Endothelial cell of umbilical vein (primary cell): ENCODE measurements at regions not wholly inside any gene's neighbourhood (a gene's known extent, or its start where the extent isn't known, plus 50 kb on each side); places are given as distances from the start of the nearest gene placed in this dataset.

Source experiments
- BruUV-seq: library from RNA; stranded (reverse); fragments of 400-500 nt; replicated peaks from 2 replicates; lab custom pipeline; 2021; lab: Mats Ljungman, UMichigan
- CTCF ChIA-PET: fragments of 300-600, 350-600 bp; sonication (Branson Sonifier 250); formaldehyde crosslinking; loops from one replicate; lab custom pipeline; 2021; ENCODE audit warnings: antibody characterized with exemption, inconsistent platforms; lab: Charles Lee
- POLR2A ChIA-PET: fragments of 300-600, 350-600 bp; sonication (Branson Sonifier 250); formaldehyde crosslinking; loops from one replicate; lab custom pipeline; 2021; ENCODE audit warnings: antibody characterized with exemption, inconsistent platforms; lab: Charles Lee
- DNase-seq: peaks from one replicate; pipeline ENCODE4 v3.0.0-alpha.2; 2011; ENCODE audit warnings: low read depth, low spot score
- FAIRE-seq: peaks from 2 replicates; lab custom pipeline; 2011; peaks lifted over from hg19 to GRCh38; lab: Jason Lieb, UNC
- H2AFZ ChIP-seq: 2 replicates; pipeline ENCODE4 v1.6.0; 2012; ENCODE audit warnings: low read depth, low read length, control low read depth, inconsistent platforms
- H3K27ac ChIP-seq: 2 replicates; pipeline ENCODE4 v1.5.1; 2011; ENCODE audit warnings: low read depth, mild to moderate bottlenecking, control low read depth, low read length, moderate library complexity; ENCODE audit not compliant: insufficient read depth
- H3K27me3 ChIP-seq, 2 experiments: 2 replicates each; pipeline versions ENCODE4 v1.6.0 to v1.6.1; 2011; ENCODE audit warnings: low read length in 2 of 2, mixed read lengths in 1 of 2; ENCODE audit not compliant: control insufficient read depth in 2 of 2, insufficient read depth in 2 of 2
- H3K36me3 ChIP-seq, 2 experiments: 2 replicates in 1 of 2; 3 replicates in 1 of 2; pipeline ENCODE4 v1.5.1; 2011; ENCODE audit warnings: low read length in 2 of 2, mild to moderate bottlenecking in 1 of 2, moderate library complexity in 1 of 2; ENCODE audit not compliant: control insufficient read depth in 2 of 2, insufficient read depth in 2 of 2; ENCODE audit errors: extremely low read depth in 1 of 2
- H3K4me1 ChIP-seq: 3 replicates; pipeline ENCODE4 v1.5.1; 2011; ENCODE audit warnings: mild to moderate bottlenecking, low read length; ENCODE audit not compliant: control insufficient read depth, insufficient read depth; ENCODE audit errors: extremely low read depth
- H3K4me2 ChIP-seq: 2 replicates; pipeline ENCODE4 v1.6.1; 2011; ENCODE audit warnings: low read length, control low read depth, mixed read lengths; ENCODE audit not compliant: insufficient read depth
- H3K4me3 ChIP-seq, 3 experiments: fragments of 200-600 bp in 1 of 3; sonication (generic), shearing (Covaris generic) in 1 of 3; replicated peaks in 1 of 3; 2 replicates each; pipeline ENCODE4 v1.5.1; 2011 to 2016; ENCODE audit warnings: control low read depth in 3 of 3, low read length in 3 of 3, mild to moderate bottlenecking in 2 of 3, inconsistent platforms in 1 of 3, low read depth in 1 of 3, moderate library complexity in 1 of 3; ENCODE audit not compliant: insufficient read depth in 1 of 3
- H3K79me2 ChIP-seq: 2 replicates; pipeline ENCODE4 v1.6.0; 2012; ENCODE audit warnings: low read length, inconsistent platforms; ENCODE audit not compliant: control insufficient read depth, insufficient read depth
- H3K9ac ChIP-seq: replicated peaks from 2 replicates; pipeline ENCODE3; 2011; ENCODE audit warnings: low read length, control low read depth; ENCODE audit not compliant: insufficient read depth; ENCODE audit errors: extremely low read depth
- H3K9me1 ChIP-seq: replicated peaks from 3 replicates; pipeline ENCODE4 v1.6.0; 2011; ENCODE audit warnings: mild to moderate bottlenecking, low read length; ENCODE audit not compliant: control insufficient read depth, insufficient read depth; ENCODE audit errors: extremely low read depth
- H3K9me3 ChIP-seq: replicated peaks from 2 replicates; pipeline ENCODE4 v1.5.1; 2012; ENCODE audit warnings: low read length, inconsistent platforms; ENCODE audit not compliant: control insufficient read depth, insufficient read depth
- H4K20me1 ChIP-seq: replicated peaks from 2 replicates; pipeline ENCODE3; 2011; ENCODE audit warnings: mild to moderate bottlenecking, low read length; ENCODE audit not compliant: control insufficient read depth, insufficient read depth; ENCODE audit errors: extremely low read depth
- EZH2 ChIP-seq: IDR thresholded peaks from 2 replicates; pipeline ENCODE4 v1.6.1; 2012; ENCODE audit warnings: borderline replicate concordance, low read depth, mild to moderate bottlenecking, moderate library complexity, low read length, inconsistent platforms; ENCODE audit not compliant: severe bottlenecking
- FOS ChIP-seq: IDR thresholded peaks from 2 replicates; pipeline ENCODE4 v1.6.1; 2011; ENCODE audit warnings: mild to moderate bottlenecking, low read length, moderate library complexity, borderline replicate concordance; ENCODE audit not compliant: insufficient read depth
- GATA2 ChIP-seq: IDR thresholded peaks from 2 replicates; pipeline ENCODE4 v1.7.0; 2011; ENCODE audit warnings: low read depth, mild to moderate bottlenecking, moderate library complexity, mixed read lengths, low read length; ENCODE audit not compliant: insufficient read length, insufficient read depth
- JUN ChIP-seq: IDR thresholded peaks from 2 replicates; pipeline ENCODE4 v1.6.1; 2011; ENCODE audit warnings: borderline replicate concordance, low read depth; ENCODE audit not compliant: insufficient read length, insufficient read depth
- MYC ChIP-seq: IDR thresholded peaks from one replicate; pipeline ENCODE4 v1.6.1; 2011; ENCODE audit warnings: mild to moderate bottlenecking, low read depth, low read length
- POLR2A ChIP-seq: IDR thresholded peaks from 2 replicates; pipeline ENCODE4 v1.6.1; 2012; ENCODE audit warnings: low read depth, mild to moderate bottlenecking, control low read depth, low read length
- POLR2AphosphoS5 ChIP-seq: IDR thresholded peaks from 2 replicates; pipeline ENCODE4 v1.6.1; 2012; ENCODE audit warnings: low read depth, mild to moderate bottlenecking, control low read depth, low read length, moderate library complexity; ENCODE audit not compliant: insufficient read depth
- dilution Hi-C: fragments of 300-500 bp; cut with MboI; formaldehyde crosslinking; loops from one replicate; pipeline ENCODE4 v1.15.0; 2019; ENCODE audit warnings: low sequenced_read_pairs; ENCODE audit not compliant: extremely low pct_ligation_motif_present
- intact Hi-C: fragments of 100-400 bp; cut with micrococcal nuclease; formaldehyde crosslinking; loops from one replicate; pipeline ENCODE4 v1.10.0; 2022
- TF ChIP-seq, protein P1 (sequence below), 2 donors: IDR thresholded peaks; 1 replicate in 1 of 2; 2 replicates in 1 of 2; pipeline ENCODE4 v1.5.1; 2011; ENCODE audit warnings: low read length in 2 of 2, mild to moderate bottlenecking in 2 of 2, moderate library complexity in 2 of 2, control low read depth in 1 of 2, inconsistent platforms in 1 of 2, low read depth in 1 of 2; ENCODE audit not compliant: insufficient read depth in 1 of 2; ENCODE audit errors: extremely low read depth in 1 of 2
- TF ChIP-seq, protein P2 (sequence below): IDR thresholded peaks from 2 replicates; pipeline ENCODE4 v1.6.1; 2011; ENCODE audit not compliant: insufficient read depth, insufficient read length

DNA sequence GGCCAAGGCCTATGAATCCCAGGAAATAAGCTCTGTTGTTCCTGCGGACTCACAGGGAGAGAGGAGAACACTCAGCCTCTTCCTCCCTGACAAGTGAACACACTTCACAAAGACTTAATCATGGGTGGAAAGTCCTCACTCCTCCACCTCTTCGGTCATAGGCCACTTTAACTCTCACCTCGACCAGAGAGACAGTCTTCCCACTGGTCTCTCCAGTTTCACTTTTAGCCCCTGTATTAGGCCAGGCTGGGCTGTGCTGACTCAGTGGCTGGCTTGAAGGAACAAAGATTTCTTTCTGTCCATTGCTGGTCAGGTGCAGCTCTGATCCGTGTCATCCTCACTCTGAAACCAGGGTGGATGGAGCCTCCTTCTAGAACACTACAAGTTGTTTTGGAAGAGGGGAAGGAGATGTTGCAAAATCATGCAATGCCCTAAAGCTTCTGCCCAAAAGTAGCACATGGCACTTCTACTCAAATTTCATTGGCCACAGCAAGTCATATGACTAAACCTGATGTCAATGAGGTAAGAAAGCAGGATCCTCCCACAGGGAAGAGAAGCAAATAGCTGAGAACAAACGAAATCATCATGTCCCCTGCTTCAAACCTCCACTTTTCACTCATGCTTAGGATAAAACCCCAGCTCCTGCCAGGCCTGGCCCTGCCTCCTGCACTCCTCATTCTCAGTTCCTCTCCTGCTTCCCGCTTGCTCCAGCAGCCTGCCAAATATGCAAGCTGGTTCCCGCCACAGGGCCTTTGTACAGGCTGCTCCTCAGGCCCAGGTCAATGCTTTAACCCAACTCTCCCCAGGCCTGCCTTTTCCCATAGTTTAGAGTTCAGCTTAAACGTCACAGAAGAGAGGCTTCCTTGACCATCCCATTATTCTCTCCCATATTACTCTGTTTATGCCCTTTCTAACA is 150.5 kb upstream of the RUNX3 start:
- dilution Hi-C loops (no loop called here), intact Hi-C loops (no loop called here)
- Histone ChIP-seq H3K4me1 (no peaks in the 10 kb centered on the region), H3K9ac (no peak overlapping the region), H3K4me2 (no peak overlapping the region), H3K9me1 (no peaks in the 10 kb centered on the region), H2AFZ (no peak overlapping the region), H3K4me3 (no peak overlapping the region), H3K79me2 (no peaks in the 10 kb centered on the region), H3K9me3 (no peaks in the 10 kb centered on the region), H3K27ac (no peak overlapping the region), H3K36me3 (no peaks in the 10 kb centered on the region), H3K27me3 (no peaks in the 10 kb centered on the region), H4K20me1 (no peaks in the 10 kb centered on the region)
- no peak for FAIRE-seq
- no TSS peak for BruUV-seq
- no peak for TF ChIP-seq POLR2A
- TF ChIP-seq, protein P1, sequence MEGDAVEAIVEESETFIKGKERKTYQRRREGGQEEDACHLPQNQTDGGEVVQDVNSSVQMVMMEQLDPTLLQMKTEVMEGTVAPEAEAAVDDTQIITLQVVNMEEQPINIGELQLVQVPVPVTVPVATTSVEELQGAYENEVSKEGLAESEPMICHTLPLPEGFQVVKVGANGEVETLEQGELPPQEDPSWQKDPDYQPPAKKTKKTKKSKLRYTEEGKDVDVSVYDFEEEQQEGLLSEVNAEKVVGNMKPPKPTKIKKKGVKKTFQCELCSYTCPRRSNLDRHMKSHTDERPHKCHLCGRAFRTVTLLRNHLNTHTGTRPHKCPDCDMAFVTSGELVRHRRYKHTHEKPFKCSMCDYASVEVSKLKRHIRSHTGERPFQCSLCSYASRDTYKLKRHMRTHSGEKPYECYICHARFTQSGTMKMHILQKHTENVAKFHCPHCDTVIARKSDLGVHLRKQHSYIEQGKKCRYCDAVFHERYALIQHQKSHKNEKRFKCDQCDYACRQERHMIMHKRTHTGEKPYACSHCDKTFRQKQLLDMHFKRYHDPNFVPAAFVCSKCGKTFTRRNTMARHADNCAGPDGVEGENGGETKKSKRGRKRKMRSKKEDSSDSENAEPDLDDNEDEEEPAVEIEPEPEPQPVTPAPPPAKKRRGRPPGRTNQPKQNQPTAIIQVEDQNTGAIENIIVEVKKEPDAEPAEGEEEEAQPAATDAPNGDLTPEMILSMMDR (IDR thresholded peaks at IDR 0.05; ENCODE audit: extremely low read depth in 1 of 2, insufficient read depth in 1 of 2, low read depth in 1 of 2, low read length in 2 of 2), result no peak
- TF ChIP-seq, protein P2, sequence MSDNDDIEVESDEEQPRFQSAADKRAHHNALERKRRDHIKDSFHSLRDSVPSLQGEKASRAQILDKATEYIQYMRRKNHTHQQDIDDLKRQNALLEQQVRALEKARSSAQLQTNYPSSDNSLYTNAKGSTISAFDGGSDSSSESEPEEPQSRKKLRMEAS, result no peak
- TF ChIP-seq EZH2, result no peak
- no peak for TF ChIP-seq POLR2AphosphoS5
- TF ChIP-seq GATA2, result no peak
- no peak for TF ChIP-seq MYC
- TF ChIP-seq FOS, result no peak
- TF ChIP-seq JUN, result no peak
- ChIA-PET POLR2A (interaction anchor here (0.7 kb wide), 2 partner anchors 29 to 122 kb away, joined by 3 read pairs; no protein-coding TSS in a partner anchor), CTCF (interaction anchor here (0.7 to 1.2 kb wide), 4 partner anchors 9 to 37 kb away, joined by 3 read pairs; no protein-coding TSS in a partner anchor)
- no peak for DNase-seq
